Stimulated activated memory B cell treated with anti-CD40 and anti-IgM and Interleukin-4, amounts not matched to agents 10 μg/mL and 1 μg/mL and 100 μg/mL, for 72 hours (primary cell): ENCODE measurements at regions not wholly inside any gene's neighbourhood (a gene's known extent, or its start where the extent isn't known, plus 50 kb on each side); places are given as distances from the start of the nearest gene placed in this dataset.
A peak's percentile ranks its signal among the peaks of the same experiment; 100 is the strongest.

Experiments
- ATAC-seq: fragments of 150-1000 bp; cut with Tn5 transposase; 2 replicates; pipeline ENCODE4 v1.10.0; 2021
- H3K27ac Mint-ChIP-seq: one replicate; pipeline ENCODE4 v1.8.0; 2022; ENCODE audit warnings: mild to moderate bottlenecking, mixed read lengths
- H3K27me3 Mint-ChIP-seq: one replicate; pipeline ENCODE4 v1.8.0; 2022; ENCODE audit warnings: mixed read lengths
- H3K36me3 Mint-ChIP-seq: one replicate; pipeline ENCODE4 v1.8.0; 2022; ENCODE audit warnings: mixed read lengths
- H3K4me1 Mint-ChIP-seq: one replicate; pipeline ENCODE4 v1.8.0; 2022; ENCODE audit warnings: mixed read lengths
- H3K4me3 Mint-ChIP-seq: one replicate; pipeline ENCODE4 v1.8.0; 2022; ENCODE audit warnings: mild to moderate bottlenecking, moderate library complexity, mixed read lengths
- H3K9me3 Mint-ChIP-seq: one replicate; pipeline ENCODE4 v1.8.0; 2022; ENCODE audit warnings: mixed read lengths

DNA sequence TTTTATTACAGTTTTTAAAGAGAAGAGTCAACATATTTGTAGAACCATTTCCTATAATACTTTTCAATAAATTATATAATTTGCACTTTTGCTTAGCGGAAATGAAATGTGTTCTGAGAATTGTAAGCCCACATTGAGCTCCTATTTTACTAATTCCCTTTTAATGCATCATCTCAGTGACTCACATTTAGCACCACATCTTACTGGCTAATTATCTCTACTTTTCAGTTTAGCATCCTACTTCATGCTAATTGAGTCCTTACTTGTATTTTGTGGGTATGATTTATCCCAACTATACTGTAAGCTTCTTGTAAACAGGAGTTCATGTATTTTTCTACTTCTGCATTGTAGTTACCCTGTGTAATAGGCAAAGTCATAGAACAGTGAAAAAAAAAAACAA is 67.5 kb downstream of the TMX1 start:
- ATAC-seq, result no peak
- no peaks in the 10 kb centered on the region for H3K4me1 Mint-ChIP-seq
- no peaks in the 10 kb centered on the region for H3K9me3 Mint-ChIP-seq
- no peaks in the 10 kb centered on the region for H3K27me3 Mint-ChIP-seq
- H3K36me3 Mint-ChIP-seq, result no peaks in the 10 kb centered on the region
- H3K4me3 Mint-ChIP-seq, result no peak overlapping the region
- H3K27ac Mint-ChIP-seq, result no peak overlapping the region

GRCh38 chr14:51308866-51309265 is 68.8 kb downstream of the TMX1 start:
- no peaks in the 10 kb centered on the region for H3K36me3 Mint-ChIP-seq
- no peak for ATAC-seq
- H3K27me3 Mint-ChIP-seq, result no peaks in the 10 kb centered on the region
- no peaks in the 10 kb centered on the region for H3K9me3 Mint-ChIP-seq
- H3K27ac Mint-ChIP-seq, result no peak overlapping the region
- no peak overlapping the region for H3K4me3 Mint-ChIP-seq
- no peaks in the 10 kb centered on the region for H3K4me1 Mint-ChIP-seq

GRCh38 chr14:51310505-51310944 is 70.5 kb downstream of the TMX1 start:
- H3K36me3 Mint-ChIP-seq, result no peaks in the 10 kb centered on the region
- no peaks in the 10 kb centered on the region for H3K4me1 Mint-ChIP-seq
- H3K27me3 Mint-ChIP-seq, result no peaks in the 10 kb centered on the region
- no peak overlapping the region for H3K27ac Mint-ChIP-seq
- H3K9me3 Mint-ChIP-seq, result no peaks in the 10 kb centered on the region
- ATAC-seq, result no peak
- H3K4me3 Mint-ChIP-seq, result no peak overlapping the region

GRCh38 chr14:51314321-51315015 is 74.4 kb downstream of the TMX1 start:
- Mint-ChIP-seq H3K9me3 (no peaks in the 10 kb centered on the region), H3K27ac (no peak overlapping the region), H3K27me3 (no peaks in the 10 kb centered on the region), H3K4me3 (no peak overlapping the region), H3K36me3 (no peaks in the 10 kb centered on the region), H3K4me1 (no peaks in the 10 kb centered on the region)
- ATAC-seq, result no peak

DNA sequence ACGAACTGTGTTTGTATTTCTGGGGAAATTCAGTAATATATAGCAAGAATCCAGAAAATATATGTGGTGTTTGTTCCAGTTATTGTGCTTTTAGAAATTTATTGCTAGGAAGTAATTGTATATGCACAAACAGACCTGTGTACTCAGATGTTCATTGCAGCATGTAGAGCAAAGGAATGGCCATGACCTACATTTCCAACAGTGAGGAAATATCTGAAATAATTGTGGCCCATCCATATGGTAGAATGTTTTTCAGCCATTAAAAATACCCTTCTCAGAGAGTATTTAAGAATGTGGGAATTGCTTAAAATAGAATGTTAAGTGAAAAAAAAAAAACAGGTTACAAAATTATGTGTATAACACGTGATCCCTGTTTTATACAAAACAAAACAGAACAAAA is 77.3 kb downstream of the TMX1 start:
- H3K27me3 Mint-ChIP-seq, result no peaks in the 10 kb centered on the region
- H3K27ac Mint-ChIP-seq, result no peak overlapping the region
- H3K9me3 Mint-ChIP-seq, result no peaks in the 10 kb centered on the region
- no peak overlapping the region for H3K4me3 Mint-ChIP-seq
- H3K4me1 Mint-ChIP-seq, result no peaks in the 10 kb centered on the region
- ATAC-seq, result no peak
- H3K36me3 Mint-ChIP-seq, result no peaks in the 10 kb centered on the region

- Mint-ChIP-seq H3K9me3 (no peaks in the 10 kb centered on the region), H3K36me3 (no peaks in the 10 kb centered on the region), H3K4me3 (no peak overlapping the region), H3K27me3 (peaks cover 2% of the 10 kb centered on the region), H3K4me1 (no peaks in the 10 kb centered on the region), H3K27ac (no peak overlapping the region)
- no peak for ATAC-seq
Observed at GRCh38 chr14:51318813-51319597, 79.0 kb downstream of the TMX1 start.

DNA sequence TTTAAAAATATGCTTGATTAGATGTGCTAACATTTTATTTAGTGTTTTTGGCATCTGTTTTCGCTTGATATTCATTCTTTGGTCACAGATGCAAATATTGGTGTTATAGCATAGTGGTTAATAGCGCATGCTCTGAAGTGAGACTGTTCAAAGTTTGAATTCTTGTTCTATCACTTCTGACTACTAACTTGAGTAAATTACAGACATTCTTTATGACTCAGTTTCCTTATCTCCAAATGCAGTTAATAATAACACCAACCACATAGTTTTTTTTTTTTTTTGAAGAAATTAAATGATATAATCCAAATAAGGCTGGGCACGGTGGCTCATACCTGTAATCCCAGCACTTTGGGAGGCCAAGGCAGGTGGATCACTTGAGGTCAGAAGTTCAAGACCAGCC is 81.0 kb downstream of the TMX1 start:
- Mint-ChIP-seq H3K9me3 (no peaks in the 10 kb centered on the region), H3K27ac (no peak overlapping the region), H3K4me3 (no peak overlapping the region), H3K36me3 (no peaks in the 10 kb centered on the region), H3K4me1 (no peaks in the 10 kb centered on the region), H3K27me3 (peaks cover 23% of the 10 kb centered on the region)
- ATAC-seq, result no peak

- Mint-ChIP-seq H3K36me3 (no peaks in the 10 kb centered on the region), H3K27me3 (peaks cover 38% of the 10 kb centered on the region)
- no peak for ATAC-seq
Observed at GRCh38 chr14:51323492-51323891, 83.4 kb downstream of the TMX1 start.

DNA sequence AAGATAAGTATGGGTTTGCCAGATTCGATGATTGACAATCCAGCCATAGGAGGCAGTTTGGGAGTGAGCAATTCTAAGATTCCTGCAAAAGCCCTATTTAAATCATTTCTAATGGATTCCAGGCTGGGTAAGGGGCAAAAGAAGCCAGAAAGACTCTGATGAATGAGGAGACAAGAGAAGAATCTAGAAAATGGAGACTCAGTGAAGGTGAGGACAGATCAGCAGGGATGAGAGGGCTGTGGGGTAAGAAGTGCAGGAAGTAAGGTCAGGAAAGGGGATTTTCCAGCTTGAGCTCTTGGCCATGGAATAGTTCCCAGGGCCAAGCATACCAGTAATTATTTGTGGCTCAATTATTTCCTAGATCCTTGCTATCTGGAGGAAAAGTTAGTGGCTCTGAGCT is 87.3 kb downstream of the TMX1 start:
- Mint-ChIP-seq H3K27me3 (peaks cover 51% of the 10 kb centered on the region), H3K9me3 (no peaks in the 10 kb centered on the region), H3K27ac (no peak overlapping the region), H3K36me3 (no peaks in the 10 kb centered on the region), H3K4me1 (no peaks in the 10 kb centered on the region), H3K4me3 (no peak overlapping the region)
- ATAC-seq, result no peak

More at GRCh38 chr14:51323492-51323891, 83.4 kb downstream of the TMX1 start:
- Mint-ChIP-seq H3K4me3 (no peak overlapping the region), H3K4me1 (no peaks in the 10 kb centered on the region), H3K27ac (no peak overlapping the region), H3K9me3 (no peaks in the 10 kb centered on the region)

DNA sequence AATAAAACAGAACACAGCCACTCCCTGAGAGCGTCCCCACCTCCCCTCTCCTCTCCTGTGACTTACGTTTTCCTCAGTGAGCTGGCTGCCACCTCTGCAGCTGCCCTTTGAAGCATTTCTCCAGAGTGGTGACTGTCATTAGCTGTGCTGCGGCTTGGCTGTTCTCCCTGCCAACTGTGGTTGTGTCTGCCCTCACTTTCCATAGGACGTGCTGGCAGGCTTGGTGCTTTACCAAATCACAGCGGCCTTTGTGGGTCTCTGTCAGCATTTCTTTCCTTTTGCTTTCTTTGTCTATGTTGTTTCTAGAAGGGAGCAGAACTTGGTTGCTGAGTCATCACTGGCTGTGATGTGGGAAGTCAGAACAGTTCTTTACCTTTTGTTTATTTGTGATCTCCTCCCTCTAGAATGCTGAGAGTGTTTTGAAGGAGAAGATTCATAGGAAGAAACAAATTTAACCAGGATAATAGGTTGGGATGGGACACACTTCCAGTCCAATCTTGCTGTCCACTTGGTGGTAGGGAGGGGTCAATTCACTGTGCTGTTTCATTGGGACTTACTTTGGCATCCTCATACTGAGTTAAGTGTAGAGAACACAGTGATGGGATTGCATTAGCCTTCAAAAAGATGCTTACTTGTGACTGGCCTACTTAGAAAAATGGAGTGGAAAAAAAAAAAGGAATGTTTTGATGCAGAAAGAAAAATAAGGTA is 88.2 kb downstream of the TMX1 start:
- Mint-ChIP-seq H3K27me3 (peaks cover 58% of the 10 kb centered on the region), H3K4me3 (no peak overlapping the region), H3K36me3 (no peaks in the 10 kb centered on the region), H3K27ac (no peak overlapping the region), H3K4me1 (no peaks in the 10 kb centered on the region), H3K9me3 (no peaks in the 10 kb centered on the region)
- ATAC-seq, result no peak

- ATAC-seq, result no peak
- H3K27me3 Mint-ChIP-seq, result peaks cover 59% of the 10 kb centered on the region
- no peak overlapping the region for H3K4me3 Mint-ChIP-seq
- H3K4me1 Mint-ChIP-seq, result no peaks in the 10 kb centered on the region
- H3K27ac Mint-ChIP-seq, result no peak overlapping the region
- no peaks in the 10 kb centered on the region for H3K36me3 Mint-ChIP-seq
- no peaks in the 10 kb centered on the region for H3K9me3 Mint-ChIP-seq
Observed at GRCh38 chr14:51328772-51329353, 88.8 kb downstream of the TMX1 start.

DNA sequence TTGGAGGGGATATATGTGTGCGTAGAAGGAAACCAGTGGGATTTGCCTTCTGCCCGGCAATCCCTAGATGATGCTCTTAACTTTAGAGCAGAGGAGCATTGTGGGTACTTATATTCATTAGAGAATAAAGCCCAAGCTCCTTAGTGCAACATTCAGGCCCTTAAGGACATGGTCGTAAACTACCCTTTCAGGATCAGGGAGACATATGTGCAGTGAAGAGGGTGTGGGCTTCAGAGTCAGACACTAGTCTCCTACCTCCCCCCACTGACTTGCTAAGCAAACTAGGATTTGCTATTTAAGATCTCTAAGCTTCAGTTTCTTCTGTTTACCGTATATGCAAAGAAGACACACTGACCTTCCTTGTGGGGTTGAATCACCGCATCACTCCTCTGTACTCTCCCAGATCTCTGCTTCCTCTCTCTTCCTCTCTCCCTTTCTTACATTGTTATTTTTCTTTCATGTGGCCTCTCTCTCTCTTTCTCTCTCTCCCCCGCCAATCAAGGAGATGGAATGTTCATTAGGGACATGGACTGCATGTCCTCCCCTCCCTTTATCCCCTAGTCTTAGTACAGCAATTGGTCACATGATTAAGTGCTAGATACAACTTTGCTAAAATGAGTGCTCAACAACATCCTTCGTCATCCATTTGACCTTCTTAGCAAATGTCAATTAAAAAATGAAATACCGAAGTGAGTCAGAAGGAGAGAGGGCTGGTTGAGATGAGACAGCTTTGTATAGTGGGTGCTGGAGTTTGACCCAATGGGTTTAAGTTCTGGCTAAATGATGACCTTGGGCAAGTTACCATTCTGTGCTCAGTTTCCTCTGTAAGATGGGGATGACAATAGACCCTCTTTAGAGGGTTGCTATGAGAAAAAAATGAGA is 91.7 kb downstream of the TMX1 start:
- no peaks in the 10 kb centered on the region for H3K4me1 Mint-ChIP-seq
- H3K36me3 Mint-ChIP-seq, result no peaks in the 10 kb centered on the region
- no peaks in the 10 kb centered on the region for H3K9me3 Mint-ChIP-seq
- ATAC-seq, result peak; percentile 58
- peaks cover 45% of the 10 kb centered on the region for H3K27me3 Mint-ChIP-seq
- peak overlapping the region; percentile 1 for H3K4me3 Mint-ChIP-seq
- peak overlapping the region; percentile 48 for H3K27ac Mint-ChIP-seq

DNA sequence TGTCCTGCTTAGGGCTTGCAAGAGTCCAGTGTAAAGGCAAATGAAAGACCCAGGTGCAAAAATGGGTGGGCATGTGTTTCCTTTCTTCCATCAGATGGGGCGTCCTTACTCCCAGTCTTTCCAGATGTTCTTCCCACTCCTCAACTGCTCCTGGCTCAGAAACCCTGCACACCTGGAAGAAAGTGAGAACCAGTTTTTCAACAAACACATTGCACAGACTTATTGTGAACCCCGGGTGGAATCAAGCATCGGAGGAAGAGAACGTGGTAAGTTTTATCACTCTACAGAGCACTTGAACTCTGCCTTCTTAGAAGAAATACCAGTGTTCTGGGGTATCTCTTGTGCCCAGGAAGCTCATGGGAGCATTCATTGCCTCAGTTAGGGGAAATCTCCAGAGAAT is 93.3 kb downstream of the TMX1 start:
- no peak for ATAC-seq
- H3K4me1 Mint-ChIP-seq, result no peaks in the 10 kb centered on the region
- no peaks in the 10 kb centered on the region for H3K36me3 Mint-ChIP-seq
- no peak overlapping the region for H3K4me3 Mint-ChIP-seq
- H3K9me3 Mint-ChIP-seq, result no peaks in the 10 kb centered on the region
- H3K27me3 Mint-ChIP-seq, result peaks cover 33% of the 10 kb centered on the region
- no peak overlapping the region for H3K27ac Mint-ChIP-seq

DNA sequence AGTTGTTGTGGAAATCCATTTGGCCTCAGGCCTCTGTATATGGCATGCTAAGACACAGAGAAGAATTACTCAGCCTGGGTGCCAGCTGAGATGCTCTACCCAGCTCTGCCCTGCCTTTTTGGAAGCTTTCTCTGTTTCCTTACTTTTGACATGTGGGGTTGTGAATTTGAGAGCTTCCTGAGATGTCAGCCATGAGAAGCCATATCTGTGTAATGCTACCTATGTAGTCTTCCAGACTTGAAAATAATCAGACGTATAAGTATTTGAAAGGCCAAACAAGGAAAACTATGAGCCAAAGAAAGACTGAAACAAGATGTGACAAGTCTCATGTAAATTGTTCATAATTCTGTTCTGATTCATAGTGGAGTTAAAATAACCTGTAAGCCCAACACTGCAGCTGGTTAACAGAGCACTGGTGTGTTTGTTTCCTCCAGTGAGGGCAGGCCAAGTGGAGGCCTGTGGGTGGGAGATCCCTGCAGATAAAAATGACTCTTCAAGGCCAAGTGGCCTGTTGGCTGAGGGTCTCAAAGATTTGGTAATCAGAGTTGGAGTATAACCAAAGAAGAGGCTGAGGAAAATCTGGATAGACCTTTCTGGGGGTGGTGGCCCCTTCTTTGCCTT is 94.0 kb downstream of the TMX1 start:
- Mint-ChIP-seq H3K4me1 (no peaks in the 10 kb centered on the region), H3K27me3 (peaks cover 26% of the 10 kb centered on the region), H3K36me3 (no peaks in the 10 kb centered on the region), H3K27ac (no peak overlapping the region), H3K9me3 (no peaks in the 10 kb centered on the region), H3K4me3 (no peak overlapping the region)
- no peak for ATAC-seq
